HG02970 (cell line): ENCODE measurements at regions not wholly inside any gene's neighbourhood (a gene's known extent, or its start where the extent isn't known, plus 50 kb on each side); places are given as distances from the start of the nearest gene placed in this dataset.

ENCODE experiments used
- ATAC-seq: cut with Tn5 transposase; IDR thresholded peaks from one replicate; pipeline ENCODE4 v1.9.1; 2021; ENCODE audit warnings: mild to moderate bottlenecking, moderate library complexity, moderate number of reproducible peaks; ENCODE audit not compliant: unreplicated experiment, low FRiP score

- ATAC-seq: no peak
Measured at GRCh38 chr5:126315341-126315740, 107.9 kb upstream of the GRAMD2B start.

GRCh38 chr5:126332326-126332725 is 90.9 kb upstream of the GRAMD2B start:
- no peak for ATAC-seq

- ATAC-seq: no peak
Measured at GRCh38 chr5:126334760-126335159, 88.4 kb upstream of the GRAMD2B start.

GRCh38 chr5:126335886-126336285 is 87.3 kb upstream of the GRAMD2B start:
- no peak for ATAC-seq

GRCh38 chr5:126338635-126339034 is 84.6 kb upstream of the GRAMD2B start:
- no peak for ATAC-seq

- ATAC-seq: no peak
Measured at GRCh38 chr5:126339215-126339805, 83.9 kb upstream of the GRAMD2B start.

GRCh38 chr5:126341906-126342630 is 81.1 kb upstream of the GRAMD2B start:
- no peak for ATAC-seq

- ATAC-seq: no peak
Measured at GRCh38 chr5:126348855-126349635, 74.2 kb upstream of the GRAMD2B start.

- ATAC-seq: no peak
Measured at GRCh38 chr5:126351153-126351552, 72.1 kb upstream of the GRAMD2B start.

GRCh38 chr5:126354012-126354857 is 69.0 kb upstream of the GRAMD2B start:
- no peak for ATAC-seq

- ATAC-seq: no peak
Measured at GRCh38 chr5:126354858-126355731, 68.1 kb upstream of the GRAMD2B start.

GRCh38 chr5:126355940-126356339 is 67.3 kb upstream of the GRAMD2B start:
- ATAC-seq: no peak

- ATAC-seq: no peak
Measured at GRCh38 chr5:126357585-126358342, 65.4 kb upstream of the GRAMD2B start.

- ATAC-seq: peak; percentile 82
Measured at GRCh38 chr5:126358525-126358924, 64.7 kb upstream of the GRAMD2B start.

- ATAC-seq: no peak
Measured at GRCh38 chr5:126359884-126360283, 63.3 kb upstream of the GRAMD2B start.

GRCh38 chr5:126360467-126360866 is 62.7 kb upstream of the GRAMD2B start:
- no peak for ATAC-seq

GRCh38 chr5:126363658-126364057 is 59.6 kb upstream of the GRAMD2B start:
- no peak for ATAC-seq

GRCh38 chr5:126364206-126364902 is 58.9 kb upstream of the GRAMD2B start:
- no peak for ATAC-seq
